ENCODE measurements at regions not wholly inside any gene's neighbourhood (a gene's known extent, or its start where the extent isn't known, plus 50 kb on each side); places are given as distances from the start of the nearest gene placed in this dataset.

DNA sequence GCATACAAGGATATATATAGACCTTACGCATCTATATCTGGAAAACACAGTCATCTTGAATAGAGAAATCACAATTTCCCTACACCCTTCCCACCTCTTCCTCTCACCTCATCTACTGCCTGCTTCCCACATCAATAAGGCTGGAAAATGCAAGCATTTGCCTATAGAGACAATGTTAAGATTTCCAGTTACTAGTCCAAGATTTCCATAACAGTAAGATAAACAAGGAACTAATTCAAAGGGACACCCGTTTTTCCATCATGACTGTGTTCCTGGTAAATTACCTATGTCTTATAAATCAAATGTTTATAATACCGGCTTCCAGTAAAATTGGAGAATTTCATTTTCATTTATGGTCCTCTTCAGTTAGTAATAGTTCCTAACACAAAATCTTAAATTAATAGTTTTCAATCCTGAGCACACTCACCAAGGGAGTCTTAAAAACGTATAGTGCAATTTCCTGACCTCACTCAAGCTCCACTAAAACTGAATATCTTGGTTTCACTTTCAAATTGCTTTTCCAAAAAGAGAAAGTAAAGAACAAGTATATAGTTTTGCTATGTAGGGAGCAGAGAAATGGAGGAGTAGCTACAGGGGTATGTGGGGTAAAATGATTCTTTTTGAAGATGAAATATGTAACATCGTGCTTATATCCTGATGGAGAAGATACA, 398.7 kb downstream of the PLPP3 start:
- Histone ChIP-seq H2AFZ (ENCODE audit: low read length) (no peak overlapping the region), H3K56ac (ENCODE audit: insufficient read length, low read depth, low read length) (no peak overlapping the region), H2BK20ac (ENCODE audit: low read depth, low read length, poor library complexity, severe bottlenecking) (no peak overlapping the region), H3K23ac (ENCODE audit: insufficient read length, low read depth, low read length) (no peak overlapping the region), H3K4me2 (ENCODE audit: insufficient read depth, insufficient read length, low read length) (no peak overlapping the region), H3K9ac (ENCODE audit: extremely low read depth, insufficient read length, low read length) (no peak overlapping the region), H3K18ac (ENCODE audit: insufficient read length, low read depth, low read length) (no peak overlapping the region), H2BK5ac (ENCODE audit: insufficient read length, low read length) (no peak overlapping the region), H4K8ac (replicated peaks; ENCODE audit: insufficient read length, low read depth, low read length) (no peak overlapping the region), H3K79me1 (ENCODE audit: insufficient read depth, low read depth, low read length, poor library complexity, severe bottlenecking) (no peaks in the 10 kb centered on the region), H2BK120ac (ENCODE audit: low read depth, low read length, poor library complexity, severe bottlenecking) (no peak overlapping the region), H3K9me3 (ENCODE audit: control insufficient read depth, low read depth, low read length) (no peaks in the 10 kb centered on the region), H2AK5ac (ENCODE audit: insufficient read length, low read length) (no peak overlapping the region), H3K27me3 (ENCODE audit: insufficient read depth, low read length) (no peaks in the 10 kb centered on the region), H3K4me1 (ENCODE audit: insufficient read depth, low read length) (peaks cover 4% of the 10 kb centered on the region; the same call in 1 of the 2 replicates), H2BK12ac (ENCODE audit: insufficient read length, low read depth, low read length) (no peak overlapping the region), H4K20me1 (ENCODE audit: control insufficient read depth, insufficient read depth, insufficient read length) (no peaks in the 10 kb centered on the region), H4K5ac (ENCODE audit: insufficient read length, low read depth, low read length) (no peak overlapping the region), H3K79me2 (ENCODE audit: insufficient read depth, low read length) (no peaks in the 10 kb centered on the region), H3T11ph (ENCODE audit: low read length) (no peak overlapping the region), H4K91ac (ENCODE audit: insufficient read length, low read depth, low read length) (no peak overlapping the region), H2BK15ac (ENCODE audit: low read depth, low read length) (no peak overlapping the region), H3K4ac (ENCODE audit: low read depth, low read length) (no peak overlapping the region), H3K27ac (ENCODE audit: insufficient read length, low read depth, low read length) (no peak overlapping the region), H3K23me2 (ENCODE audit: insufficient read length, low read depth, low read length, poor library complexity, severe bottlenecking) (no peaks in the 10 kb centered on the region), H3K14ac (ENCODE audit: insufficient read depth, low read length) (no peak overlapping the region)
- Mint-ChIP-seq H3K36me3 (ENCODE audit: insufficient read depth in 1 of 3, low read depth in 3 of 3) (no peaks in the 10 kb centered on the region), H3K27me3 (ENCODE audit: low read depth) (no peaks in the 10 kb centered on the region), H3K4me3 (no peak overlapping the region), H3K27ac (no peak overlapping the region), H3K9me3 (no peaks in the 10 kb centered on the region), H3K4me1 (peaks cover 2 to 7% of the 10 kb centered on the region in 2 experiments; a peak in 3 of 4 replicates)
- TF ChIP-seq, protein P1, sequence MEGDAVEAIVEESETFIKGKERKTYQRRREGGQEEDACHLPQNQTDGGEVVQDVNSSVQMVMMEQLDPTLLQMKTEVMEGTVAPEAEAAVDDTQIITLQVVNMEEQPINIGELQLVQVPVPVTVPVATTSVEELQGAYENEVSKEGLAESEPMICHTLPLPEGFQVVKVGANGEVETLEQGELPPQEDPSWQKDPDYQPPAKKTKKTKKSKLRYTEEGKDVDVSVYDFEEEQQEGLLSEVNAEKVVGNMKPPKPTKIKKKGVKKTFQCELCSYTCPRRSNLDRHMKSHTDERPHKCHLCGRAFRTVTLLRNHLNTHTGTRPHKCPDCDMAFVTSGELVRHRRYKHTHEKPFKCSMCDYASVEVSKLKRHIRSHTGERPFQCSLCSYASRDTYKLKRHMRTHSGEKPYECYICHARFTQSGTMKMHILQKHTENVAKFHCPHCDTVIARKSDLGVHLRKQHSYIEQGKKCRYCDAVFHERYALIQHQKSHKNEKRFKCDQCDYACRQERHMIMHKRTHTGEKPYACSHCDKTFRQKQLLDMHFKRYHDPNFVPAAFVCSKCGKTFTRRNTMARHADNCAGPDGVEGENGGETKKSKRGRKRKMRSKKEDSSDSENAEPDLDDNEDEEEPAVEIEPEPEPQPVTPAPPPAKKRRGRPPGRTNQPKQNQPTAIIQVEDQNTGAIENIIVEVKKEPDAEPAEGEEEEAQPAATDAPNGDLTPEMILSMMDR (conservative IDR thresholded peaks at IDR 0.05), result no peak
- no peak for DNase-seq
- no CpG with 5 or more reads among the region's 5 CpGs for WGBS (ENCODE audit: extremely low coverage, insufficient read length, low lambda C conversion rate)

All from H9 (cell line).